ENCODE measurements at regions not wholly inside any gene's neighbourhood (a gene's known extent, or its start where the extent isn't known, plus 50 kb on each side); places are given as distances from the start of the nearest gene placed in this dataset.

DNA sequence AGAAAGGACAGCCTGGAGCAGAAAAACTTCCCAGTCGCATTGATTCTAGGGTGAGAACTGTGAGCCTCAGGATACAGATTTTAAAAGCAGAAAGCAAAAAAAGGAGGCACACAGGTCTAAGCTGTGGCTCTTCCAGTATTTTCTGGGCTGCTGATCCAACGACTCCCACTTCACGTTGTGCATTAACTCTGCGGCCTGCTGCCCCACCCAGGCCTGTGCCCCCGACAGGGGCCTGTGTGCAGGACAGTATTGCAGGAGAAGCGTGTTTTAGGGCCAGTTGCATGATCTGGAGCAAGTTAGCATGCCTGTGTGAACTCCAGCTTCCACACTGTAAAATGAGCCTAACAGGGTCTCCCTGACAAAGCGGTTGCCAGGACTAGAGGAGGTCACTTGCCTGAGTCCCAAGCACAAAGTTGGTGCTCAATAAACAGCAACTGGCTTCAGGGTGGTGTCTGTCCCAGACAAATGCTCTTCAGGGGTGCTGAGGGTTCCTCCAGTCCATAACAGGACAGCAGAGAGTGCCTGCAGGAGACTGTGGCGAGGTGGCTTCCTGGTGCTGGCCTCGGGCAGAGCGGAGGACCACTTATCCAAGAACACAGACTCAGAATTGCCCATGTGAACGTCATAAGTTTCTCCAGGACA lies 66.8 kb upstream of the RAB4A start:
- H3K36me3 ChIP-seq, result no peaks in the 10 kb centered on the region
- no peak overlapping the region for H3K4me3 ChIP-seq
- DNase-seq (ENCODE audit: low spot score), result no peak
- H3K27ac ChIP-seq, result peak overlapping the region; percentile 85
- H3K9me3 ChIP-seq, result no peaks in the 10 kb centered on the region
- H3K27me3 ChIP-seq (replicated peaks; ENCODE audit: insufficient read depth), result no peaks in the 10 kb centered on the region
- H3K4me1 ChIP-seq (ENCODE audit: control insufficient read depth in 1 of 2, low read depth in 2 of 2), result peaks cover 12 to 33% of the 10 kb centered on the region in 2 donors
- TF ChIP-seq CTCF (IDR thresholded peaks at IDR 0.05), result no peak
- ATAC-seq (ENCODE audit: insufficient number of reproducible peaks, low FRiP score, low read depth), result no peak

DNA sequence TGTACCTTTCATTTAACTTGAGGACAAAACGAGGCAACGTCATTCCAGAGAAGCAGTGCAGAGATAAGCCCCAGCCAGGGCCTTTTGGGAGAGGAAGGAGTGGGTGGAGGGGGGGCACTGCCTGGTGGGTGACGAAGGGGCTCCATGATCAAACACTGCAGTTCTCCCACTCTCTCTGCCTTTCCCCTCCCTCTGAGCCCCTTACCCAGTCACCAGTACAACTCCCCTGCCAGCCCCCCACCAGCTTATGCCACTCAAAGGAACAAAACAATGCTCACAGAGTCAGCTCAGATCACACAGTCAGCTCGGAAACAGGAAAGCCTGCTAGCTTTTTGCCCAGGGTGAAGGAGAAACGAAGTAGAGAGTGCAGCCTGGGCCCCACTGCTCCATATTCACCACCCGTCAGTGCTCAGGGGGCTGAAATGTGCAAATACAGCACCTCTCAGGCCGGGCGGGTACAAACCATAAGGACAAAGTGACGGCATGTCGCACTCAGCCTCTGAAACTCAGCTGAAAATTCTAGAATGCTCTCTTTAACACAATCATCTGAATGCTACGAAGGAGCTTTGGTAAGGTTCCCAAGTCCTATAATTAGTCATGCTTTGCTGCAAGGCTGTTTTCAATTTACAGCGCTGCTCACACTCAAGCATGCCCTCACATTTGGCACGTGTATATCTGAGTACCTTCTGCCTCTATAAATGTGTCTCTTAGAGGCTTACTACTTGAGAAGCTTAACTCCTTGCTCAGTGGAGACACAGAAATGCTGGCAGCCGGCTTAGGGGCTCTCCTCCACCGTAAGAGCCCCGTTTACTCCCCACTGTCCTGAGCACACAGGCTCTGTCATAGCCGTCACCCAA lies 65.8 kb upstream of the RAB4A start:
- DNase-seq (ENCODE audit: low spot score) (no peak), ATAC-seq (ENCODE audit: insufficient number of reproducible peaks, low FRiP score, low read depth) (peak; percentile 53)
- Histone ChIP-seq H3K9me3 (no peaks in the 10 kb centered on the region), H3K27me3 (replicated peaks; ENCODE audit: insufficient read depth) (no peaks in the 10 kb centered on the region), H3K4me3 (peak overlapping the region; percentile 48), H3K4me1 (ENCODE audit: control insufficient read depth in 1 of 2, low read depth in 2 of 2) (peaks cover 11 to 30% of the 10 kb centered on the region in 2 donors), H3K27ac (peak overlapping the region; percentile 85), H3K36me3 (no peaks in the 10 kb centered on the region)
- TF ChIP-seq CTCF (IDR thresholded peaks at IDR 0.05), result no peak

DNA sequence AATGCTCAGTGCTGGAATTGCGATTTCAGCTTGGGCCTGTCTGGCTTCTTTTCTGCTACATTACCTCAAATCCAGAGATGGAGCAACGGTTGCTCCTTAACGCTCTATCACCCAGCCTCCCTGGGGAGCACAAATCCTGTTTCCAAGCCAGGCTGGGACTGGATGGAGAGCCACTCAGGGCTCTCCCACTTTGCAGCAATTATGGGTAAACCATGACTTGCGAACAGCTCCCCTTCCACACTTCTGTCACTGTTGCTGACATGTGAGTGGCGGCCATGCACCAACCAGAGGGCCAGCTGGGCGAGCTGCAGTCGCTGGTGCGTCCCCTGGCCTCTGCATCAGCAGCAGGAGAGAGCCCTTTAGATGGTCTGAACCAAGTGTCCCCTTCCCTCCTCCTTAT lies 65.1 kb upstream of the RAB4A start:
- Histone ChIP-seq H3K27me3 (replicated peaks; ENCODE audit: insufficient read depth) (no peaks in the 10 kb centered on the region), H3K9me3 (no peaks in the 10 kb centered on the region), H3K4me1 (ENCODE audit: control insufficient read depth in 1 of 2, low read depth in 2 of 2) (peaks cover 9 to 28% of the 10 kb centered on the region in 2 donors), H3K27ac (peak overlapping the region; percentile 85), H3K36me3 (no peaks in the 10 kb centered on the region), H3K4me3 (no peak overlapping the region)
- peak; percentile 14 for ATAC-seq (ENCODE audit: insufficient number of reproducible peaks, low FRiP score, low read depth)
- no peak for DNase-seq (ENCODE audit: low spot score)
- TF ChIP-seq CTCF (IDR thresholded peaks at IDR 0.05), result no peak

GRCh38 chr1:229207916-229208315 lies 63.0 kb upstream of the RAB4A start:
- DNase-seq (ENCODE audit: low spot score) (no peak), ATAC-seq (ENCODE audit: insufficient number of reproducible peaks, low FRiP score, low read depth) (no peak)
- Histone ChIP-seq H3K9me3 (no peaks in the 10 kb centered on the region), H3K36me3 (no peaks in the 10 kb centered on the region), H3K4me3 (no peak overlapping the region), H3K4me1 (ENCODE audit: control insufficient read depth in 1 of 2, low read depth in 2 of 2) (peaks cover 9 to 28% of the 10 kb centered on the region in 2 donors), H3K27ac (no peak overlapping the region), H3K27me3 (replicated peaks; ENCODE audit: insufficient read depth) (no peaks in the 10 kb centered on the region)
- no peak for TF ChIP-seq CTCF (IDR thresholded peaks at IDR 0.05)

DNA sequence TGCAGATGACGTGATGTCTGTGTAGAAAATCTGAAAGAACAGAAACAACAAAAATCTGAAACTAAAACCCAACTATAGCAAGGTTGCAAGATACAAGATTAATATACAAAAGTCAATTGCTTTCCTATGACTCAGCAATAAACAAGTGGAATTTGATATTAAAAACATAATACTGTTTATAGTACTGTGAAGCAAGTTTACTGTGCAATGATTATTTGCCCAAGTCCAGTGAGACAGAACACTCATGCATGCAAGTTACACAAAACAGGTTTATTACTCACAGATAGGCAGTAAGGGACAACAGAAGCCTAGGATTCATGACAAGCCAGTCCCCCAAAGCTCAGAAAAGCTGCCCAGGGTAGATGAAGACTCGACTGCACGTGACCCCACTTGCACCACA lies 62.4 kb upstream of the RAB4A start:
- no peak overlapping the region for H3K4me3 ChIP-seq
- no peak for TF ChIP-seq CTCF (IDR thresholded peaks at IDR 0.05)
- DNase-seq (ENCODE audit: low spot score), result no peak
- no peaks in the 10 kb centered on the region for H3K27me3 ChIP-seq (replicated peaks; ENCODE audit: insufficient read depth)
- H3K4me1 ChIP-seq (ENCODE audit: control insufficient read depth in 1 of 2, low read depth in 2 of 2), result peaks cover 9 to 28% of the 10 kb centered on the region in 2 donors
- no peak overlapping the region for H3K27ac ChIP-seq
- H3K9me3 ChIP-seq, result no peaks in the 10 kb centered on the region
- no peaks in the 10 kb centered on the region for H3K36me3 ChIP-seq
- no peak for ATAC-seq (ENCODE audit: insufficient number of reproducible peaks, low FRiP score, low read depth)

Measured in thoracic aorta (tissue), 2 donors.